C4-2B (cell line): ENCODE measurements at regions not wholly inside any gene's neighbourhood (a gene's known extent, or its start where the extent isn't known, plus 50 kb on each side); places are given as distances from the start of the nearest gene placed in this dataset.

ENCODE experiments used
- H3K27ac ChIP-seq: fragments of 450-650 bp; 2 replicates; pipeline ENCODE4 v1.5.1; 2017
- CTCF ChIP-seq: fragments of 450-650 bp; conservative IDR thresholded peaks from 2 replicates; pipeline ENCODE4 v1.5.1; 2017; ENCODE audit warnings: mild to moderate bottlenecking
- ZFX ChIP-seq: fragments of 450-650 bp; IDR thresholded peaks from 2 replicates; pipeline ENCODE4 v1.6.1; 2017

GRCh38 chr3:36220173-36220572 is 160.1 kb upstream of the STAC start:
- TF ChIP-seq ZFX (no peak), CTCF (no peak)
- H3K27ac ChIP-seq = no peak overlapping the region

GRCh38 chr3:36221975-36222374 is 158.3 kb upstream of the STAC start:
- no peak for TF ChIP-seq CTCF
- TF ChIP-seq ZFX = no peak

GRCh38 chr3:36227980-36228379 is 152.3 kb upstream of the STAC start:
- no peak for TF ChIP-seq CTCF
- no peak for TF ChIP-seq ZFX
- H3K27ac ChIP-seq = no peak overlapping the region

More at GRCh38 chr3:36221975-36222374, 158.3 kb upstream of the STAC start:
- H3K27ac ChIP-seq = no peak overlapping the region

- TF ChIP-seq ZFX (no peak), CTCF (no peak)
These were observed 150.8 kb upstream of the STAC start for GRCh38 chr3:36229496-36229895.

GRCh38 chr3:36232797-36233489 is 147.4 kb upstream of the STAC start:
- TF ChIP-seq ZFX (no peak), CTCF (no peak)
- H3K27ac ChIP-seq = no peak overlapping the region

More at GRCh38 chr3:36229496-36229895, 150.8 kb upstream of the STAC start:
- H3K27ac ChIP-seq = no peak overlapping the region

GRCh38 chr3:36244728-36245127 is 135.6 kb upstream of the STAC start:
- TF ChIP-seq CTCF (no peak), ZFX (no peak)
- H3K27ac ChIP-seq = no peak overlapping the region

GRCh38 chr3:36248374-36248773 is 131.9 kb upstream of the STAC start:
- H3K27ac ChIP-seq = no peak overlapping the region

More at GRCh38 chr3:36248374-36248773, 131.9 kb upstream of the STAC start:
- TF ChIP-seq CTCF (no peak), ZFX (no peak)
